NCI-H526 (cell line): ENCODE measurements at regions not wholly inside any gene's neighbourhood (a gene's known extent, or its start where the extent isn't known, plus 50 kb on each side); places are given as distances from the start of the nearest gene placed in this dataset.

Source experiments
- DNase-seq, 2 experiments: peaks; one replicate each; lab custom pipeline; 2025; lab: John Stamatoyannopoulos, UW

DNA sequence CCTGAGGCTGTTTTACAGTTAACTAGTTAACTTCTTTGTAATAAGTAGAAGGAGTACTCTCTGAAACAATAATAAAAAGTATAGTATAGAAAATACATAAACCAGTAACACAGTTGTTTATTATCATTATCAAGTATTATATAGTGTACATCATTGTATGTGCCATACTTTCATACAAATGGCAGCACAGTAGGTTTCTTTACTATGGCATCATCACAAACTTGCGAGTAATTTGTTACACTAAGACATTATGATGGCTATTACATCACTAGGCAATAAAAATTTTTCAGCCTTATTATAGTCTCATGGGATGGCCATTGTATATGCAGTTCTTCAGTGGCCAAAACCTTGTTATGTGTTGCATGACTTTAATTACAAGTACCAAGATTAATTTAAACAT, 1376.5 kb upstream of the ADGRL2 start:
- no peak for DNase-seq

DNA sequence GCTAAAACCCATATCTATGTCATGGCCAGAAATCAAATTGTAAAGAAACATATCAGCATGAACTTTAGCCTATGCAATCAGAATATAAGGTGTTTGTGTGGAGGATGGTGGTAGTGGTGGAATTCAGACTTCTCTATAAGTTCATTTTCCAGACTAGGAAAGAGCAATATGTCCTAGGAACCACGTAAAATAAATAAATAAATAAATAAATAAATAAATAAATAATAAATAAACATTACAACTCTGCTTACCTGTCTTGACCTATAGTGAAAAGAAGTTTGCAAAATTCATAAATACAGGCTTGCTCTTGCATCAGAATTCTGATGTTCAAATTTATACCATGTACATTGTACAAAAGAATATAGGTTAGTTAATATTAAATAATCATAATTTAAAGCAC, 1382.6 kb upstream of the ADGRL2 start:
- DNase-seq: no peak

DNA sequence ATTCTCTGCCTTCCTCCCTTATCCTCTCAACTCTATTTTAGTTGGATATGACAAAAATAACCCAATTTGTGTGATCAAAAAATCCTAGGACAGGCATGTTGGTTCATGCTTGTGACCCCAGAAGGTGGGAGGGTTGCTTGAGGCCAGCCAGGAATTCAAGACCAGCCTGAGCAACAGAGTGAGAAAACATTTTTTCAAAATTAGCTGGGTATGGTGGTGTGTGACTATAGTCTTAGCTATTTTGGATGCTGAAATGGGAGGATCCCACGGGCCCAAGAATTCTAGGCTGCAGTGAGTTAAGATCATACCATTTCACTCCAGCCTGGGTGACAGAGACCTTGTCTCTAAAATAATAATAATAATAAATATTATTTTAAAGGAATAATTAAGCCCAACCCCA, 1383.1 kb upstream of the ADGRL2 start:
- DNase-seq: no peak

DNA sequence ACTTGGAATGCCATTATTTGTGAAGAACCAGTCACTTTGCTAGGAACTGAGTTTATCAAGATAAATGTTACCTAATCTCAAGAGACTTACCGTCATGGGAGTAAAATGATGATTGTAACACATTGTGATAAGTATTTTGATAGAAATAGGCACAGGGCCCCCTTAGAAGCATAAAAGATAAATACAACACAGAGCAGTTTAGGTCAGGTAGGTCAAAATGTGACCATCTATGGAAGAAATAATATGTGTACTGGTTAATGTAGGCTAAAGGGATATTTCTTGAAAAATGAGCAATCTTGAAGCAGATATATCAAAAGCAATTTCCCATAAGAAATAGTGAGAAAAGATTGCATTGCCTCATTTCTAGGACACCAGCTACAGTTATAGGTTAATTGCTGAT, 1386.8 kb upstream of the ADGRL2 start:
- DNase-seq: no peak

DNA sequence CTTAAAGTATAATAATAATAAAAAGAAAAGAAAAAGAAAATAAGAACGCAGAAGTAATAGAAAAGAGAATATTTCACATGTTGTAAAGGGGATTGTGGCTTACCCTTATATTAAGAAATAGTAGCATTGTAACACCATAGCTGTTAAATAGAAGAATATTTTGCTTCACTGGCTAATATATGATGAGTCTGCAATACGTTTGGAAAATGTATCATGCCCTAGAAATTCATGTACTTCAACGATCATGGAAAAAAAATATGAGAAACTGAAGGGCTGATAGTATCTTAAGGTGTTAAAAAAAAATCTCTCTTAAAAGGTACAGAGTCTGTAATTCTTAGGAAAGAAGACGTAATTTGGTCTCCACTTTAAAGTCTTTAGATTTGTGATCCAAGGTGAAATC, 1390.5 kb upstream of the ADGRL2 start:
- DNase-seq: no peak

DNA sequence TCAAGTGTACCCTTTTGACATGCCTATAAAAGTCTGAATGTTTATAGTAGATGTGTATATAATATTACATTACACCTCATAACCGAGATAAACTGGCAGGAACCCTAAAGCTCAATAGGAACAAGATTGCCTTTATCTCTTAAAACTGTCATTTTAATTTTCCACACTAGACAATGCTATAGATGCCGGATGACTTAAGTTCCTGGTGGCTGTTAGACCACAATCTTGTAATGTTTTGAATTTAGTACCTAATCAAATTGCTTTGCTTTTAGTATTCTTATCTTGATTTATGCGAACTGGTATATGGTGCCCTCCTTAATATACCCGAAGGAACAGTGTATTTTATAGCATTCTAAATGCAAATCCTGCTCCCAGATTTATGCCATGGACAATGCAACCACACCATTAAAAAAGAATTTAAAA, 1397.0 kb upstream of the ADGRL4 start:
- DNase-seq: peak; percentile 10 to 41

DNA sequence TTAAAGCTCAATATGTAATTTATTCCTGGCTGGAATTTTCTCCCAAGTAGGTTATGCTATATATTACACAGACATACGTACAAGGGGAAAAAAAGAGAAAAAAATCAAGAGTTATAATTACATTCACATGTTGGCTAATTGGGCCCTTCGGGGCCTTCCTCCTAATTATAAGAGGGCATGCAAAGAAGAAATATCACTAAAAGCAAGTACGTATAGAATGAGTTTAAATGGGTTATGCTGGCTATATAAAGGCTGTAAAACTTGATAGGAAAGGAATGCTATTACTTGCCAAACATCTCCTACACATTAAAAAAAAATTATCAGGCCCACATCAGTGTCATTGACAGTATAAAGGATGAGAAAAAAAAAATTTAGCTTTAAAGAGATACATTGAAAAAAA, 1396.1 kb upstream of the ADGRL4 start:
- no peak for DNase-seq

DNA sequence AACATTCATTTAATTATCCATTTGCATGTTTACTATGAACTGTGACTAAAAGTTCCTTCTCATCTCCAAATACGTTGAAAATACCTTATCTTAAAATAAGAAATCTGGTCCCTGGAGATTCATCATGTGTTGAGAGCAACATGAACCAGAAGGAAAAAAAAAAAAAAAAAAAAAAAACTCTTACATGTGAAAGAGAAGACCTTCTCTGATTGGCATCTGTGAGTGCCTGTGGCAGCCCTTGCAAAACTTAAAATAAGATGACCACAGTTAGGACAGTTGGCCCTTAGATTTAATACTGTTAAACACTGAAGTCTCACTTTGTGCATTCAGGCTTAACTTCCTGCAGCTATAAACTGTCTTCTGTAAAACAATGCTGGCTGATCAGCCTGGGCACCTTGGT, 1395.2 kb upstream of the ADGRL4 start:
- DNase-seq: no peak

DNA sequence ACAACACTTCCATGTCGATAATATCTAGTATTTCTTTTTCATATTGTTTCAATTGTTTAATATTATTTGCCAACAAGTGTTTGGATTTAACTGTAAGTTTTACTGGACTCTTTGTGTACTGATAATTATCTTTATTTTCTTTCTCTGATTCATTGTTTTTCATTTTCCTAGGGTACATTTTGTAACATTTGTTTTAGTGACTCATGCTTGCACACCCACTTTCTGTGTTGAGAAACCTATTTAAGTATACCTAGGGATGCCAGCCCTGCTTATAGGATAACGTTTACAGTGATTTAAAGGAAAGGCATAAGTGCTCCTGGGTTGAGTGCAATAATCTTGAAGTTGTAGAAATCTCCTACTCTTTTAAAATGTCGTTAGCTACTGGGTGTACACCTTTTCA, 1386.0 kb upstream of the ADGRL4 start:
- DNase-seq: no peak

DNA sequence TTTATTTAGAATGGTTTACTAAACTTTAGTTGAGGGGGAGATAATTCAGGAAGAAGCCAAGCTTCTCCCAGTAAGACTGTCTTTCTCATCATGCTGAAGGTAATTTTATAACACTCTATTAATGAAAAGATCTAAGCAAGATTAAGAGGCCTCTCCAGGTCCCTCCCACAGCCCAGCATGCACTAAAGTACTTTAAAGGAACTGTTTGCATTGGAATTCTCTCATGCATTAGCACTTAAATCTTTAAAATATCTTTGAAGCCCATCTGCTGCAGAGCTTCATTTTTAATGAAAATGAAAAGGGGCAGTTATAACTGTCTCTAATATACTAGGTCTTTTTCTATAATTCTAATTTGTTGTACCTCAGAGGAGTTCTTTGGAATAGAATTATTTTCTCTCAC, 1379.1 kb upstream of the ADGRL4 start:
- DNase-seq: no peak

DNA sequence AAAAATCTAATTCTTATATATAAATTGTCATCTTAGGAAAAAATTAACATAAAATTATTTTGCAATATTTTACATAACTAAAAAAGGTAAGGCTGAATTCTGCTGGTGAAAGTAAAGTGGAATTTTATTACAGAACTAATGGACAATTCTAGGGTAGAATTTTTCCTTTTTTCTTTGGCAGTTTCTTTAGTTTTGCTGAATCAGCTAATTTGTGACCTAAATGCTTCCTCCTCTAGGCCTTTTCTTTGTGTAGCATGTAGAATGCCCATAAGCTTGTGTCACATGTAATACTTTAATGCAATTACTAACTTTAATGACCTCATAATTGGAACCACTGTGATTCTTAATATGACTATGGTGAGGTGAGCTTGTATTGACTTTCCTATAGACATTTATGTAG, 1378.4 kb upstream of the ADGRL4 start:
- no peak for DNase-seq

DNA sequence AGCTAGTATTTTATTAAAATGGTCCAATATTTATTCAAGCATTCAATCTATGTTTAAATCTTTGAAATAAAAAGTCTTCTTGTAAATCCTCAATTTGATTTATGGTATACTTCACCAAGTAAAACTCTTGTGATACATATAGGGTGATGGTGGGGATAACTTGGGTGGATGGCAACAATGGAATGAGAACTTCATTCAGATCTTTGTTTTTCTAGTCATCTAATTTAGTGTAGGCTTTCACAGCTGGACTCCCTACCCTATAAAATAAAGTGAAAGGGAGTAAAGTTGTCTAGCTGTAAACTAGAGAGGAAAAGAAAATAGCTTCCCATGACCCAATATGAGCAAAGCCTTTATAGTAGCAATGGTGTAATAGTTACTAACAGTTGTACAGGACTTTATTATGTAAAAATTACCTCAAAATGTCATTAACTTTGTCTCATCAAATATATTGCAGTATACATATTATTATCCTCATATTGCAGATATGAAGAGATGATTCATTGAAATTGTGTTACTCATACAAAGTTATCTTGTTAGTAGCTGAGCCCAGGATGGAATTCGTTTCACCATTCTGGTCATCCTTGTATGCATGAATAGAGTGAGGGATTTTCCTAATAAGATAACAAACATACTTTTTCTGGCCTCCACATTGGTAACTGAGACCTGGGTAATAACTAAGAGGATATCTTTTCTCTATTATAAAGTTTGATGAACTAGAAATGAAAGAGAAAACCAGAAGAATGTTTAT, 1377.7 kb upstream of the ADGRL4 start:
- DNase-seq: no peak

DNA sequence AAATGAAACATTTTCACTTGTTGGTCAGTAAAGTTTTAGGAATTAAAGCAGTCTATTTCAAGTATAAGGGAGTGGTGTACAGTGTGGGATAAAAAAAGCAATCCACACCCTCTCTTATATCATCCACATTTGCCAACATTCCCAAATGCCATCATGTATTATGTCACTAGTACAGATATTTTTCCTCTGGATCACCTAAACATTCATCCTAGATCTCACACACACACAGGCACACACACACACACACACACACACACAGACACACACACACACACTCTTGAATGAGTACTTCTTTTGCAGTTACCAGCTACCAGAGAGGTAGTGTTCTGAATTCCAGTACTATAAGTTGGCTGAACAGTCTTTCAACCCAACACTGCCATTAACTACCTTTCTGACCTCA, 1369.1 kb upstream of the ADGRL4 start:
- no peak for DNase-seq

DNA sequence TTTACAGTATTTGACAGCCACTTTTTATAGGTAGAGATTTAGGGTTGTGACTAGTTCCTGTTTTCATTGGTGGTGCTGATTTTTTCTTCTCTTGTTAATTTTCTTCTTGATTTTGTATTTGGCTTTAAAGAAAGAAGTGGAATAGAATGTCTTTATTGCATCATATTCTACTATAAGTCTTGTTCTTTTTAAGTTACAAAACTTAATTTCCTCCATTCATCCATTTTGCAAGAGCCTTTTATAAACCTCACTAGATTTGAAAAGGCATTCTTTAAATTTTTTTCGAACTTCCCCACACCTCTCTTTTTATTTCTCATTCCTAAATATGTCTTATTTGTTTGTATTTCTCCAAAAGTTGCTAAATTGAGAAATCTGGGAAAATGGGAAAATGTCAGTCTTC, 1368.6 kb upstream of the ADGRL4 start:
- DNase-seq: no peak

DNA sequence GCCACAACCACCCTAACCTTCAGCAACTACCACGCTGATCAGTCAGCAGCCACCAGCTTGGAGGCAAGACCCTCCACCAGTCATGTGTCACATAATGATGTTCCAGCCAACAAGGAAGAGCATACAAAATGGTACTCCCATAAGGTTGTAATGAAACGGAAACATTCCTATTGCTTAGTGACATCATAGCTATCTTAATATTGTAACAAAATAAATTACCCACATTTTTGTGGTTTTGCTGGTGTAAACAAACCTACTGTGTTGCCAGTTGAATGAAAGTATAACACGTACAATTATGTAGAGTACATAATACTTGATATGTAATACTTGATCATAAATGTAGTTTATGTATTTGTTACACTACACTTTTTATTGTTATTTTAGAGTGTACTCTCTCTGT, 1363.2 kb upstream of the ADGRL4 start:
- DNase-seq: no peak

DNA sequence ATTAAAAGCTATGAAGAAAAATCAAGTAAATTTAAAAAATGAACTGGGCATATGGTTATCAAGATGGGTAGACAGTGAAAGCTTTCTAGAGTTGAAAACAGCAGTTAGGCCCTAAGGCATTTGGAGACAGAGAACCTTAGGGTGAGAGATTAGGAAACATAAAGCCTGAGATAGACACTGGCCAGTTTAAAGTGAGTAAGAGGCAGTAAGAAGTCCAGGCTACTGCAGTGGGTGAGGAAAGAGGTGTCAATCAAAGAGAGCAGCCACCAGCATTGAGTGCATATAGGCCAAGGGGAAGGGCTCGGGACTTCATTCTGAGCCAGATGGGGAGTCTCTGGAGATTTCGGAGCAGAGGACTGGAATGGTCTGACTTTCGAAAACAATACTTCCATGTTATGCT, 1360.5 kb upstream of the ADGRL4 start:
- DNase-seq: no peak

DNA sequence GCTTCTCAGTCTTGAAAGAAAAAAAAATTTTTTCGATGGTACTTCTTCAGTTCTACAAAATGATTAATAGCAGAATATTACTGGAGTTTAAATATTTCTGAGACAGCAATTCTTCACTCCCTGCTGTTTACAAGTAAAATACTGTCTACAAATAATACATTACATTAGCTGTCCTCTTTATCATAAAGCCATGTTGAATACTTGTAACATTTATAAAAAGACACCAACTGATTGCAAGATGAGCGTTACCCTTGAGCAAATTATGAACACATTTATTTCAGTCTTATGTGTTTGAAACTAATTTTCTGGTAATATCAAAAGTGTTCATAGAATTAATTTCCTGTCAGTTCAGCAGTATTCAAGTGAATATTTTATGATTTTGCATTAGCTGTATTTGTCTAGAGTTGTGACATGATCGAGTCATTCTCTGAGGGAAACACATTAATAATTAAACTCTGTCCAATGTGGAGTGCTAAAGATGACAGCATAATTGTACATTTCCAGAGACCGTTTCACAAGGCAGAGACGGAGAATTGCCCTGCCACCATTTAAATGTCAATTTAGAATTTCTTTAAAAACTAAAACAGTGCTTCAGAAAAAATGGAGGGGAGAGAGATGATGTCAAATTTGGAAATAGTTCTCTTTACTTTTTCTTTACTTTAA, 1359.0 kb upstream of the ADGRL4 start:
- no peak for DNase-seq

DNA sequence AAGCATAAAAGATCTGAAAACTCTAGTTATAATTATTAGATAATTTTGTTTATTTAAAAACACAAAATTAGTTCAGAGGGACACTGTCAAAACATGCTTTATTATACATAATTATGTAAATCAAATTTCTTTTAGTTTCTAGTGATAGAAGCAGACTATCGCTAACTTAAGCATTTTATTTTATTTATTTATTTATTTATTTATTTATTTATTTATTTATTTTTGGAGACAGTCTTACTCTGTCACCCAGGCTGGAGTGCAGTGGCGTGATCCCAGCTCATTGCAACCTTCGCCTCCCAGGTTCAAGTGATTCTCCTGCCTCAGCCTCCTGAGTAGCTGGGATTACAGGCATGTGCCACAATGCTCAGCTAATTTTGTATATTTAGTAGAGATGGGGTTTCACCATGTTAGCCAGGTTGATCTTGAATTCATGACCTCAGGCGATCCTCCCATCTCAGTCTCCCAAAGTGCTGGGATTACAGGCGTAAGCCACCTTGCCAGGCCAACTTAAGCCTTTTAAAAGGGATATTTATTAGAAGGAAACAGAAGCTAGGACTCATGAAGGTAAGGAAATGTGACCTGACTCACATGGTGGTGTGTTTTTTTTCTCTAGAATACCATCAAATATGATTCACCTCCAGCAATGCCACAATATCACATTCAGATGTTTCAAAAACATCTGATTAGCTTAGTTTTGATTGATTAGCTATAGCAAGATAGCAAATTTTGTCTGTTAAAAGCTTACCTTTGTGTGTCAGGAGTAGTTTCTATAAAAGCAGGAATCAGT, 1357.4 kb upstream of the ADGRL4 start:
- DNase-seq: no peak

DNA sequence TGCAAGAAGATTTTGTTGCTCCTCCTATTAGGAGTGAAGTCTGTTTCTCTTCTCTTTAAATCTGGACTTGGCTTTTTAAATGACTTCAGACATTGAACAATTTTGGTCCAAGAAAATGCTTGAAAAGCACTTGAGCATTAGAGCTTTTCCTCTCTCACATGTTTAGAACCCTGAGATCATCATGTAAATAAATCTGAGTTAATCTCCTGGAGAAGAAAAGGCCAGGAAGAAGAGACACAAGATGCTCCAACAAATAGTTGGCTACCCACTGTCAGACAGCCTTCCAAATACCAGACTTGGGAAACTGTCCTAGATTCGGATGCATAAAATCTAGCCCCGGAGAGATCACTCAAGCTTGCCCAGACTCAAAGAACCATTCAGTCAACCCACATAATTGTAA, 1353.1 kb upstream of the ADGRL4 start:
- no peak for DNase-seq

DNA sequence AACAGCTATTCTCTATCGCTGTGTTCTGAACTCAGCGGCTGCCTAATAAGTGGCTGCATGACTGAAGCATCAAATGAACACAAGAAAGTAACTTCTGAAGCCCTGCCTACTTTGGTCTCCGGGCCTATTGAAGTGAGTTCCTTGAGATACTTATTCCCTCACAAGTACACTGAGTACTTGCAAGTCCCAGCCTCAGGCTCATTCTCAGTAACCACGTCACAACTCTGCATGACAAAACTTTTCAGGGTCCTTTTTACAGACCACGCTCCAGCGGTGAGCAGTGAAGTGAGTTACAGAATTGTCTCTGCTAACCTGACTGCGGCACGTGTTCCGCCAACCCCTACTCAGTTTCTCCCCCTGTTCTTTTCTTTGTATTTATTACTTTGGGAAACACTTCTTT, 1342.7 kb upstream of the ADGRL4 start:
- no peak for DNase-seq

DNA sequence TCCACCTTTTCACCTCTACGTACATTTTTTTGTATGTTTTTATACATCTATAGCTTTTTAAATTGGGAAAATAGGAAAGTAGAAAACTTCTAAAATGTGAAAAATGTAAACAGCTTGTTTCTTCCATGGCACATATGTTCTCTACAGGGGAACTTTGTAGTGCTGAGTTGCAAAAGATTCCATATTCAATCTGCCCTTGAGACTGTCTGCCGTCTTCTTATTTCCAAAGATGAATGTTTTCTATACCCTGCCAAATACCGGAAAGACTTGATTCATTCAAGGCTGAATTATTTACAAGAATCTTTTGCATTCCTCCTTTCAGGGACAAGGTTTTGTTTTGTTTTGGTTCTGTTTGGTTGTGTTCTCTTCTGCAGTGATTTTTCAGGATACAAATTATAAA, 1334.5 kb upstream of the ADGRL4 start:
- DNase-seq: no peak

DNA sequence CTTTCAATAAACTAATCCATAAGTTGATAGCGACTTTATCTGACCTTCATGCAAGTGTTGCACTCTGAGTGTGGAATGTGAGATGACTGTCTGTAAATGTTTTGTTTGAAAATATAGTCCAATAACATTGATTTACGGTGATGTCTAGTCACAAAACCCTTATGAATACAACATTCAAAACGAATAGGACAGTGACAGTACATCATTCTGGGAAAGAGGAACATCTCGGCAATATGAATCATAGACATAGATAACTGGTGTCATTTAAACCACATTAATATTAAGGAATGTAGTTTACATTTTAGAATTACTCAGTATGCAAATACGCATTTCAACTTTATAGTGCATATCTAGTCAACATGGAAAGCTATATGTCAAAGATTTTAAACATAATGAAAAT, 1311.6 kb upstream of the ADGRL4 start:
- no peak for DNase-seq

DNA sequence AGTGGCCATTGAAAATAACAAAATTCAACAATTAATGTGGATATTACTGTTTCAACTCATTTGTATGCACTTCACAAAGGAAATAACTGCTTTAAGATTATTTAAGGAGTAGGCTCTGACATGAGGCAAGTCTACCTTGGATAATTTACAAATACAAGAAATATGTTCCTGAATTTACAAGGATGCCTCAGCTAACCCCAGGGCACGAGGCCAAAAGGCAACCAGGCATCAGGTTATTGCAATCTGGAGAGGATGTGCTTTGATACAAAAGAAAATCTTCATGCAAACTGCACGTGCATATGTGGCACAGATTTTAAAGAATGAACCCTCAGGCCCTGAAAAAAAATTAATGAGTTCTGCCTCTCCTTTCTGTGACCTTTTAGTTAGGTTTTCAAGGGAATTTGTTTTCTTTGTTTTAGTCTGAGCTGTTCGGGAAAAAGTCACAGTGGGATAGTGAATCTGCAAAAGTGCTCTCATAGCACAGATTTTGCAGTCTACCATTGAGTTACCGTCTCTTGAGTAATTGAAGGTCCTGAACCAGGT, 1304.2 kb upstream of the ADGRL4 start:
- no peak for DNase-seq
